ELF-1 (cell line): ENCODE measurements at regions not wholly inside any gene's neighbourhood (a gene's known extent, or its start where the extent isn't known, plus 50 kb on each side); places are given as distances from the start of the nearest gene placed in this dataset.

Source experiments
- DNase-seq: peaks from one replicate; pipeline ENCODE4 v3.0.0-alpha.2; 2016; ENCODE audit warnings: low read depth, low spot score

DNA sequence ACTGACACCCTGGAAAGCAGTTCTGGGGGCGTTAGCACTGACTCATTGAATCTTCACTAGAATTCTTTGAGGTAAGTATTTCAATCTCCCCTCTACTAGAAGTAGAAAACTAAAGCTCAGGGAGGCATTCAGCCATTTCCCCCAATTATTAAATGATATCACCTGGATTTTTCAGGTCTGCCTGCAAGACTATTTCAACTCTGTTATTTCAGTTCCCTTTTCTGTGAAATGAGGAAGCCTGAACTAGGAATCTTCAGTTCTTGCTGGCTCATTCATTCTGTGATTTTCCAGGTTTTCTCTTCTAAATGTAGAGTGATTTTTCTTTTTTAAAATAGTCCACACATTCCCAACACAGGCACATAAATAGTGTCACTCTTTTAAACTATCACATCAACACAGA is 337.0 kb upstream of the NR5A2 start:
- DNase-seq, result no peak

DNA sequence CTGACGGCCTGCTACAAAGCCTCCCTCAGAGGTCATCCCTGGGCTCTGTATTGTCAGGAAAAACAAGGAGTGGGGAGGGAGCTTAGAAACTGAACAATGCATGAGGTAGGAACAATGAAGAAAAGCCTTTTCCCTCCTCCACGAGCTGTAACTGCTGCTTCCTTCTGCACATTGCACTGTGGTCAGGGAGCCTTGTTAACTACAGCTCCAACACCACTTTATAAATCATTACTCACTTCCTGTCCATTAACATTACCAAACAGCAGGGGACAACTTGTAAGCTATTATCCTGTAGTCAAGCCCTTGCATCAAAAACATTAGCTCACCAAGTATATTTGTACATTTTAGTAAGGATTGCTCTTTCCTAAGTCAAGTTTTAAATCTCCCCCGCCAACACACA is 336.0 kb upstream of the NR5A2 start:
- no peak for DNase-seq

DNA sequence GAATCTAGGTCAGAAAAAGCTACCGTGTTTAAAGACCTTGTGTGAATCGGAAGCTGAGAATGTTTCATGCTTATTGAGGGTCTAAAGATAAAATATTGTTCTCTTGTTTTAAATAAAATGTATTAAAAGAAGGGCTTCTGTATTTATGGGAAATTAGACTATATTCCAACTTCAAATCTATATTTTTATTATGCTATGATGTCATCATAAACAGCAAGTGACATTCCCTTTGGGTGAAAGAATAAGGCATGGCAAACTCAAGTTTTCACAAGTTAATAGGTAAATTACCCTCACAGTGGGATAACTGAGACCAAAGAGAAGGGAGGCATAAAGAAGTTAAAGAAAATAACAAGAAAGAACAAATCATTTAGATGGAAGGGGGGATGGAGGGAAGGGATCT is 333.8 kb upstream of the NR5A2 start:
- no peak for DNase-seq

DNA sequence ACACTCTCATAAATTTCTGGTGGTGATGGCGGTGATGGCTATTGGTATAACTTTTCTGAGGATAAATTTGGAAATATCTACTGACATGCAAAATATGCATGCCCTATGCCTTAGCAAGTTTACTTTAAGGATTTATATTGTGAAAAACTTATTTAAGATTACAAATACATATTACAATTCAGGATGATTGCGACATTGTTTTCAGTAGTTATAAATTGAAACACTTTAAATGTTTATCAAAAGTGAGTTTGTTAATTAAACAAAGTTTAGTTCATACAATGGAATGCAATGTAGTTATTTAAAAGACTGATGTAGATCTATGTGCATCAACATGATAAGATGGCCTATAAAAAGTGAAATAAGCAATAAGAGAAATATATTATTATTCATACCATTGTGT is 331.3 kb upstream of the NR5A2 start:
- no peak for DNase-seq

DNA sequence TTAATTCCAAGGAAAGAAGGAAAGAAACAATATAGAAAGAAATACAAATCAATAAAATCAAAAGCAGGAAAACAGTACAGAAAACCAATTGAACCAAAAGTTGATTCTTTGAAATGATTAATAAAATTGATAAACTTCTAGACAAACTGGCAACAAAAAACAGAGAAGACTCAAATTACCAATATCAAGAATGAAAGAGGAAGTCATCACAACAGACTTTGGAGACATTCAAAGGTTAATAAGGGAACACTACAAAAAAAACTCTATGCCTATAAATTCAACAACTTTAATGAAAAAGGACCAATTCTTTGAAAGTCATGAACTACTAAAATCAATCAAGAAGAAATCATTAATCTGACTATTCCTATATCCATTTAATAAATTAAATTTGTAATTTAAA is 329.3 kb upstream of the NR5A2 start:
- no peak for DNase-seq

DNA sequence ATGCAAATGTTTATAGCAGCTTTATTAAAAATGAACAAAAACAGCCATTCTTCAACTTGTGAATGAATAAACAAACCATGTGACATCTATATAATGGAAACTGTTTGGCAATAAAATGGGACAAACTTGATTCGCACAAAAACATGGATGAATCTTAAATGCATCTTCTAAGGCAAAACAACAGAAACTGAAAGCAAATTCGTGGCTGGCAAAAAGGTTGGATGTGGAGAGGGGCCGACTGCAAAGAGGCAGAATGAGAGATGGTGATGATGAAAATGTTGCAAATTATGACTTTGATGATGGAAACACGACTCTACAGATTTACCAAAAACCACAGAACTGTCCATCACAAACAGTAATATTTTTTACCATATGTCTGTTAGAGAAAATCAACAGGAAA is 327.0 kb upstream of the NR5A2 start:
- no peak for DNase-seq

DNA sequence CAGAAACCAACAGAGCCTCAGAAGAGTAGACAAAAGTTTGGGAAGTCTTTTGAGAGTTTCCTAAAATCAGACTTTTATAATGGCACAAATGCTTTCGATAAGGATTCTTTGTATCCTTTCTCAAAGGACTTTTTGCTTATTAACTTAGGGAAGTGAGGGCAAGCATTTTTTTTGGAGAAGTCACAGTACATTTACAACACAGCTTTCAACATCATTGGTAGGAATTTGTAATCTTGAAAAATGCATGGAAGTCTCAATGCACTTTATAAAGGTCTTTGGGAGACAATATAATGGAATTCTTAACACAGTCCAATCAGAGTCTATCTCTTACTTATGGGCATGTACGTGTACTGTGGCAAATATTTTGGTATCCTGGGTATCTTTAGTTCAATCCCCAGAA is 325.8 kb upstream of the NR5A2 start:
- DNase-seq, result no peak

DNA sequence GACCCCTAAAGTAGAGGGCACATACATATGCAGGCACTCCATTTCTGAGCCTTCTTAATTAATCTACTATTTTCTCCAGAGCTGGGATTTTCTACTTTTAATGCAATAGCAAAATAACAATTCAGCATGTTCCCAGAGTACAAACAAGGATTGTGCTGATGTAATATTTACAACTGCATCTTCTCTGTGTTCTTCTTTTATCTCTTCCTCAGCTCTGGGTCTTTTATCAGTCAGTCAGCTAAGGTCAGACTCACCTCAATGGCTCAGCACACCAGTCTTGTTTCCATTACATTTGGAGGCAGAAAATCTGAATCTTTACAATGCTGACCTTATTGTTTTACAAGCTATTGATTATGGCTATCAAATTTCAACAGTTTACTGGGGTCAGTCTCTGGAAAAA is 323.3 kb upstream of the NR5A2 start:
- DNase-seq, result no peak

DNA sequence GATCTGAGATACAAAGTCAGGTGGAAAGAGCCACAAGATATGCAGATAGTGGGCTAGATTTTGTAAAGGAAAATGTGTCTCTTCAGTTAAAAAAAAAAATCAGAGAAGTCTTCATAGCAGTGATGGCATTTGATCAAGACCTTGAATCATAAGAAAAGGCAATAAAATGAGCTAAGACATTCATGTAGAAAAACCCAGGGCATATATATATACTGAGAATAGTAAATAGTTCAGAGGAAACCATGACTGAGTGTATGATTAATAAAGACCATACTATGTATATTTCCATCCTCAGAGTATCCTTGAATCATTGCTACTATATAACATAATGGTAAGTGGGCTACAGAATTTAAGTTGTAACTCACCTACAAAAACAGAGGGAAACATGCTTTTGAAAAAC is 321.7 kb upstream of the NR5A2 start:
- no peak for DNase-seq

DNA sequence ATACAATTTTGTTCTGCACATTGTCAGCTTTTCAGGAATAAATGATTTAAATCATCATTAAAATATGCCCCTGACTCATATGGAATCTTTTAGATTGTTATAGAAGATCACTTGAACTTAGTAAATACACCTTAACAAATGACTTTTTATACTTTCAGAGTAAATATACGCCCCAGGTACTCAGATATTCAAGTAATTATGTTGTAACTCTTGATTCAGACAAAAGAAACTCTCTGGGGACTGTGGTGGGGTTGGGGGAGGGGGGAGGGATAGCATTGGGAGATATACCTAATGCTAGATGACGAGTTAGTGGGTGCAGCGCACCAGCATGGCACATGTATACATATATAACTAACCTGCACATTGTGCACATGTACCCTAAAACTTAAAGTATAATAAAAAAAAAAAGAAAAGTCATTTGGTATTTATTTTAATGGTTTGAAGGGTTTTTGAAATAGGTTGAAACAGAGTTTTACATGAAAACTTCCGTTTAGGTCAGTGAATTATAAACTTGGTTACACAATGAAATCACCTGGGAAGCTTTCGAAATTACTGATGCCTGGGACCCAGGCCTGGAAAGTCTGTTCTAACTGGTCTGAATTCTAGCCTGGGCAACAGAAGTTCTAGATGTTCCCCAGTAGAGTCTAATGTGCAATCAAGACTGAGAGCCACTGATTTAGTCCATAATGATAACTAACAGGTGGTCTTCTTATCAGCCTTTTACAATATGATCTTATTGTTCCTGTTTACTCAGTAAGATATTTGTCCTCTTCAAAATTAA is 320.5 kb upstream of the NR5A2 start:
- DNase-seq, result no peak

DNA sequence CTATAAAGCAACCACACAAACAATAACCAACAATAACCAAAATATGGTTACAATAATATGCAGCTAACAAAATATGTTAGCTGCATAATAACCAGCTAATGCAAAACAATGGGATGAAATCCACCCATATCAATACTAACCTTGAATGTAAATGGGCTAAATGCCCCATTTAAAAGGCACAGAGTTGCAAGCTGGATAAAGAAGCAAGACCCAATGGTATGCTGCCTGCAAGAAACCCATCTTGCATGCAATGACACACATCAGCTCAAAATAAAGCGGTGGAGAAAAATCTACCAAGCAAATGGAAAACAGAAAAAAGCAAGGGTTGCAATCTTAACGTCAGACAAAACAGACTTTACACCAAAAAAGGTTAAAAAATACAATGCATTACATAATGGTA is 316.5 kb upstream of the NR5A2 start:
- no peak for DNase-seq

DNA sequence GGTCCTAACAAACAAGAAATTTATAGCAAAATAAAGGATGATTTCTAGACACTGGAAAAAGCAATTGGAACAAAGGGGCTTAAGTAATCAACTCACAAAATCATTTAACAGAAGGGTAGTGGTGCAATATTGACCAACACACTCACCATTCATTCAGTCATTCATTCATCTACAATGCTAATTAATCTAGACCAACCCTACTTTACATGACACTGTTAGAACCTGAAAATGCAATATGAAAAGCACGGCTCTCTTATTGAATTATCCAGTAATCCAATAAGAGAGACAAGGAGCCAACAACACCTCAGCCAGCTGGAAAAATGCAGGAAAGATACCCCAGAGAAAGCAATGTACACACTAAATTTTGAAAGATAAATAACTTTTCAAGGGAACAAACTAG is 310.8 kb upstream of the NR5A2 start:
- DNase-seq, result no peak

DNA sequence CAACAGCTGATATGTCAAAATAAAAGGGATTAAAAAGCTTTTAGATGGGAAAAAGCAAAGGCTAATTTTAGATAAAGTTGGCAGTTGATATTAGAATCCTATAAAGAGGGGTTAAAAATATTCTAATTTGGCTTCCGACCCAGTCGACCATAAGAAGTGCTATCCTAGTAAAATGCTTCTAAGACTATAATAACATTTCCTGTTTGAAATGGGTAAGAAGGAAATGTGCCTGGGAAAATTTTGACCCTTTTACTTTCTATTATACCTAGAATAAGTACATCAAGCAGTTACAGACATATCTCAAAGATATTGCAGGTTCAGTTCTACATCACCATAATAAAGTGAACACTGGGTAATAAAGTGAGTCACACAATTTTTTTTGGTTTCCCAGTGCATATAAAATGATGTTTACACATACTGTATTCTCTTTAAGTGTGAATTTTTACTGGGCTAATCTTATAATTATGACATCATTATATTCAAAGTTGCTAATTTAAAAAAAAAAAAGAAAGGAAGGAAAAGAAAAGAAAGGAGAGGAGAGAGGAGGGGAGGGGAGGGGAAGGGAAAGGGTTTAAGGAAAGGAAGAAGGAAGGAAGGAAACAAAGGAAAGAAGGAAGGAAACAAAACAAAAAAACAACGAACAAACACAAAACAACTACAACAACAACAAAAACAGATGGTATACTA is 308.2 kb upstream of the NR5A2 start:
- DNase-seq, result no peak

DNA sequence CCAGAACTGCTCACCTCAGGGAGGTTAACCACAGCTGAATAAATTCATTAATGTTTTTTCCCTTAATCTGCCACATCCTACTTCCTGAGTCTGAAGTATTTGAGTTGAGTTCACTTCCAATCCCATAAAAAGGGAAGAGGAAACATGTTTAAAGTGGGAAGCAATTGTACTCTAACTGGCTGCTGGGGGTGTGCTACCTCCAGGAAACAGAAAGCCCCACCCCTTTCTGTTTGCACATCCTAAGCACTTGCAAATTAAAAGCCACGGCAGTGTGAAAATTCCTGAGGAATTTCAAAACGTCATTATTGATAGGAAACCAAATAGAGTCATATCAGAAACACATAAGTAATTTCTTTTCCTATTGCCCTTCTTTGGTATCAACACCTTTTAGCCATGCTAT is 307.0 kb upstream of the NR5A2 start:
- DNase-seq, result no peak

DNA sequence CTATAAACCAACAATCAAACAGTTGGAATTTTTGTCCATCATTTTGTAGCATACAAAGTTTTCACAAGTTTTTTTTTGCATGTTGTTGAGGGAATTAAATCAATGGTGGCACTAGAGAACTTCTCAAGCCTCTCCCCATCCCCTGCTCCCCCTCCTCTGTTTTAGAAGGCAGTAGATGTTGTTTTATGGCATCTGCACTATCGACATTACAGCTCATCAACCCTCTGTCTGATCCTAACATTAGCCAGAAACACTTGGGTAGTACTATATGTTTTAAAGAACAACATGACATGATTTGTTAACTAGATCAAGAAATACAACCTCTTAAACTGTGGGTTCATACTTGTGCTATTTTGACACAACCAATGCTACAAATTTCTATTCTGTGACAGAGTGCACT is 306.5 kb upstream of the NR5A2 start:
- no peak for DNase-seq

DNA sequence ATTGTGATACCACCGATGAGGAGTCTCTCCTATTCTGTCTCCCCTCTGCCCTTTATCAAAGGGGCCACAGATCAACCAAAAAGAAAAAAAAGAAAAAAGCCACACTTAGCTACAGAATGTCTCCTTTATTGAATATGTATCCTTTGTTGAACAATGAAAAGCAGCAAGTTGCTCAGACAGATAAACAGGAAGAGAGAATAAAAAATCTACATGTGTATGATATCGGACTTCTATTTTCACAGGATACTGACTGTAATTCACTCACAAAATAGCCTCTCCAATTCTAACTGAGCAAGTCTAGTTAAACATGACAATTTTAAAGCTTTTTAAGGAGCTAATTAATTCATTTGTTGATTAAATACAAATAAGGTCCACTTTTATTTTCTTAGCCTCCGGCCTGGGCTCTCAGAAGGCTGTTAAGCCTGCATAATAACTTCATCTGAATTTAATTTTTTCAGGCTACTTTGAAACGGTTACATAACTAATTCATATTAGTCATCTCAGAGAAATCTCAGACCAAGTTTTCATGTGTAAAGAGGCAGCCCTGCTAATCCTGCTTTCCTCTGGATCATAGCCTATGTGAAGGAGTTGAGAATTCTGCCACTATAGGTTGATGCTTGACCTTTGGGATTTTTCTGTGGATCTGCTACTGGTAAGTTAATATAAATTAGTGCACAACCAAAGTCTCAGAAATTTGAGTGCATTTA is 304.1 kb upstream of the NR5A2 start:
- DNase-seq, result no peak

DNA sequence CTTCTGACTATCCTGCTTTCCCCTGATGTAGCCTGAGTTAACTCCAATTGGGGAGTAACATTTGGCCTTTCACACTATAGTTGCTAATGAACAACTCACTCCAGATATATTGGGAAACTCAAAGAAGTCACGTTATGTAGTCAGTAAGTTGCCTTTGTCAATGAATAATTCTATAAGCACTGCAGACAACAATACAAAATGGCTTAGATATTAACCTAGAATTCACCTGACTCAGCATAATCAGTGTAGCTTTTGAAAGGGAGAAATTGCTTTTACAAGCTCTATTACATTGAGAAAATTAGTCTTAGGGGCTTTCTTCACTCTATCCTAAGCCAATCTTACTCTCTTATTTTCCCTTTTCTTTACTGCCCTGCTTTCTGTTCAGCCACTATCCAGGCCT is 303.5 kb upstream of the NR5A2 start:
- DNase-seq, result no peak

DNA sequence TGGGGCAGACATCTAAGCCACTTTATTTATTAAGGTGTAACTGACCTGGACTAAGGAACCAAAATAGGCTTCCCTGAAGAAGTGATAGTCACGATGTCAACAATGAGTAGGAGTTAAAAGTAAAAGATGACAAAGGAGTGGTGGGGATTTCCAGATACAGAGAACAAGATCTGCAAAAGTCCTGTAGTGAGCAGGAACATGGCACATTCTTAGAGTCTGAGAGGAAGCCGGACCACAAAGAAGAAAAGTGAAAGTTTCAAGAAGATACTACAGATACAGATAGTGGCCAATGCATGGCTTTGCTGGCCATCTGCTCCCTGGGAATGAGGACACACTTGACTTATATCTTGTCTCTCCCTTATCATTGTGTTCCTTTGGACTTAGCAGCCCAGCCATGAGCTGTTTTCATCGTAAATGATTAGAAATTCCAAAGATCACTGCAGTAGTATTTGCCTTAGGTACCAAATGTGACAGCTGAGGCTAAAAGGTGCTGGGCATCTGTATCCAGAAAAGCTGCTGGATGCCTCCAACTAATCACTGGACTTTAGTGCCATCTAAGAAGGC is 302.4 kb upstream of the NR5A2 start:
- DNase-seq, result no peak

DNA sequence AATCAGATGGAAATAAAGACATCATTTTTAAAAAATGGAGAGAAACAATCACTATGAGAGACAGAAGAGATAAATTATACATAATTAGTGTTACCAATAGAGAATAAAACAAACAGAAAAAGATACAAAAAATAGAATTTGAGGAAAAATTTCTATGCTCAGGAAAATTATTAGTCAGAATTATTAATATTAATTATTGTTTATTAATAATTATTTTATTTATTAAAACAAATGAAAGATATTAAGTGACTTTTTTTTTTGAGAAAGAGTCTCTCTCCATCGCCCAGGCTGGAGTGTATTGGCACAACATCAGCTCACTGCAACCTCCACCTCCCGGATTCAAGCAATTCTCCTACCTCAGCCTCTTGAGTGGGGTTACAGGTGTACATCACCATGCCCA is 299.8 kb upstream of the NR5A2 start:
- DNase-seq, result no peak

DNA sequence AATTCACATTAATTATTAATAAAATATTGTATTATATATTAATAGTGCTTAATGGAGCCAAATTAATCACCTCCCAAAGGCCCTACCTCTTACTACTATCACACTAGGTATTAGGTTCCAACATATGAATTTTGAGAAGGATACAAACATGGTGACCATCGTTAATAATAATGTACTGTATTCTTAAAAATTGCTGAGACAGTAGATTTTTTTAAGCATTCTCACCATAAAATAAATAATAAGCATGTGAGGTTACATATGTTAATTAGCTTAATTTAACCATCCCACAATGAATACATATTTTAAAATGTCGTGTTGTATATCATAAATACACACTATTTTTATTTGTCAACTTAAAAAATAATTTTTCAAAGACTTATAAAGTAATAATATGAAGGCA is 299.2 kb upstream of the NR5A2 start:
- no peak for DNase-seq

DNA sequence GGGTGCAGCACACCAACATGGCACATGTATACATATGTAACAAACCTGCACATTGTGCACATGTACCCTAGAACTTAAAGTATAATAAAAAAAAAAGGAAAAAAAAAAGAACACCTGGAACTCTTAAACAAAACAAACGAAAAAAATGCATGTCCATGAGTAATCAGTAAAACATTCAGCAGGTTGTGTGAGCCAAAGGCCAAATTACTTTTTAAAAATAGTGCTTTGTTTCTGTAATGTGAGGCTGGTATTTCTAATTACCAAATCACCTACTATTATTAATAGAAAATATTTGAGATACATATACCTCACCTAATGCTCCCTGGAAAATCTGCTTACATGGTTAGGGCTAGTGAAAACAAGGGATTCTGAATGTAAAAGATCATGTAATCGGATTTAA is 294.4 kb upstream of the NR5A2 start:
- DNase-seq, result no peak

DNA sequence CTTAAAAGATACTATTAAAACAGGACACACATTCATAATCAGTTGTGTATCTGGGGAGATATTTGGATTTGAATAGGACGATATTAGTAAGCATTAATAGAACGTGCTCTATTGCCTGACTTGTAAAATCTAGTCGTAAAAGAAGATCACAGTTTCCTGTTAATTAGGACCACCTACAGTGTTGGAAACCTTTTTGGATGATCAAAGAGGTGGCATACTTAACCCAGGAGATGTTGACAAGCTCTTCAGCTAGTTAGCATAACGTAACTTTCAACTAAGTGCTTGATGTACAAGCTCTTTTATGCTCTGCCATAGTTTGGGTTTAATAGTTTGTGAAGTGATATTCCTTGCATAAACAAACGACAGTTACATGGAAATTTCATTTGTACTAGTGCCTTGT is 293.3 kb upstream of the NR5A2 start:
- no peak for DNase-seq

DNA sequence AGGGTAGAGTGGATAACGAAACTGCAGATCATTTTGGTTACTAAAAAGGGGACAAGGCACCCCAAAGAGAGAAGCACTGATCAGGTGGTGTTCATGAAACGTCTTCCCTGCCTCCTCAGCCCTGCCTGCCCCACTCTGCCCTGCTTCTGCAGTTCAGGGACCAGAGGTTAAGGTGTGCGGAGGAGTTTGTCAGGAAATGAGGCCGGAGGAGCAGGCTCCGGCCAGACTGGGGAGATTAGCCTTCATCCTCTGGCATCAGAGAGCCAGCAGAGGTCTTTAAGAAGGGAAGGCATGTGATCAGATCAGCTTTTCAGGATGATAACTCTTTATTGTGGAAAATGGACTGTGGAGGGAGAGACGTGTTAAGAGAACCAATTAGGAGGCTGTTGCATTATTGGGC is 291.9 kb upstream of the NR5A2 start:
- DNase-seq, result no peak
